NCI-H2196 (cell line): ENCODE measurements at regions not wholly inside any gene's neighbourhood (a gene's known extent, or its start where the extent isn't known, plus 50 kb on each side); places are given as distances from the start of the nearest gene placed in this dataset.

Source experiments
- DNase-seq: peaks from one replicate; lab custom pipeline; 2025; ENCODE audit not compliant: unreplicated experiment; lab: John Stamatoyannopoulos, UW

DNA sequence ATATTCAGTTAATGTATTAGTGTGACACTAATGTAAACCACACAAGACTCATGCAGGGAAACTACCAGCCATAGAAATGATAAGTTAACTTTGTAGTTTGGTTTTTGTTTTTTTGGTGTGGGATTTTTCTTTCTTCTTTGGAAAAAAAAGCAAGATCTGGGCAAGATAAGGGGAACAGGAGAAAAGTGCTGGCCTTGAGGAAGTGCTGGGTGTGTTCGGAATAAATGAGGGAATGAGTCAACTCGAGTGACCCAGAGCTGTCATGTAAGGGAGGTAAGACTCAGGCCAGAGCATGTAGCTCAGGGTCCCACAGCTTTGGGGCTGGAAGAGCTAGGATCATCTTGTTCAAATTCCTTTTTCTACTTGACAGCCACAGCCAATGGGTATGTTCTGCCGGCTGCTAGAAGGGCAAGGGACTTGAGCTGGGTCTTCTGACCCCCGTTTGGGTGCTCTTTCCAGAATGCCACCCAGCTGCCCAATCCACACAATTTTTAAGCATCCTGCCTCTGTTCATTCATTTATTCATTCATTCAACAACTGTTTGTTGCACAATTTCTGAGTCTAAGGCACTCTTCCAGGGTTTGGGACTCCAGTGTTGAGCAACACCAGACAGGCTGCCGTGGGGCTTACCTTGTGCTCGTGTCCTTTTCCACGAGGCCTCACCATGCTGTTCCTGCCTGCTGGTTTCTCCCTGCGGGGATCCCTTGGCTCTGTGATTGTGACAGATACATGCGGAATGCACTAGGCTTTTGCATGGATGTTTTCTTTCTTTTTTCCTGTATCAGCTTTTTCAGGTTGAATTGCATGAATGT is 54.5 kb downstream of the CLDN34 start:
- DNase-seq, result no peak

DNA sequence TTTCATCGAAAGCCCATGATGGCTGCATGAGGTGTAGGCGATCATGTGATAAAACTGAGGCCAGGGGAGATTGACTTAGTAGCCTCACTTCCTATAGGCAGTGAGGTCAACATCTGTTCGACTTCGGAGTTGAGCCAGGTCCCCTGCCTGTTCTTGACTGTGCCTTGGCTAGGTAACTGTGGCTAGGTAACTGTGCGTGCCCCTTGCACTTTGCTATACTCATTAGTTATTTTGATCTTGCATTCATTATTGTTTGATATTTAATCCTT is 55.0 kb downstream of the CLDN34 start:
- DNase-seq, result no peak

DNA sequence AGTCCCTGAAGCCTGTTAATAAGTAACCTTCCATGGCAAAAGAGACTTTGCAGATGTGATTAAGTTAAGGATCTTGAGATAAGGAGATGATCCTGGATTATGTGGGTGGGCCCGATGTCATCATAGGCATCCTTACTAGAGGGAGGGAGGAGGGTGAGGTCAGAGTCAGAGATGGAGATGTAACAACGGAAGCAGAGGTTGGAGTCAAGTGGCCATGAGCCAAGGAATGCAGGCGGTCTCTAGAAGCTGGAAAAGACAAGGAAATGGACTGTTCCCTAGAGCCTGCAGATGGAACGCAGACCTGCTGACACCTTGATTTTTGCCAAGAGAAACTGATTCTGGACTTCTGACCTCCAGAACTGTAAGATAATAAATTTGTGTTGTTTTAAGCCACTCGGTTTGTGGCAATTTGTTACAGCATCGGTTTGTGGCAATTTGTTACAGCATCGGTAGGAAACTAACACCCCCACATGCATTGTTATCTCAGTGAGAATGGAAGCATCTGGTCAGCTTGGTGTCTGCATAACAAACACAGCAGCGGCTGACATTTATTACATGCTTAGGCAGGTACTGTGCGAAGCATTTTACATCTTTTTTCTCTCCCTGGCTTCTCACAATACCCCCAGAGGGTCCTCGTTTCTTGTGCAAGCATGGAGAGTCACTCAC is 55.6 kb downstream of the CLDN34 start:
- DNase-seq, result no peak

DNA sequence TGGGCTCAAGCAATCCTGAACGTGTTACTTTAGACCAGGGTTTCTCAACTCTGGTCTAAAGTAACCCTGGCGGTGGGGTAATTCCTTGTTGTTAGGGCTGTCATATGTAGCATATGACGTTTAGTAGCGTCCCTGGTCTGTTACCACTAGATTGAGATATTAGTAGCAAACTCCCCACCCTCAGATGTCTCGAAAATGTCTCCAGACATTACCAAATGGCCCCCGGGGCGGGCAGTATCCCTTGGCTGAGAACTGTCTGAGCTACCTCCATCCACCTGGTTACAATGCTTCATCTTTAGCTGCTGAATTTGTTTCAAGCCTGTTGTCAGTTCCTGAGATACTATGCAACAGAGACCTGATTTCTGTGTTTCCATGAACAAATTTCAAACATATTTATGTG is 56.7 kb downstream of the CLDN34 start:
- DNase-seq, result no peak

GRCh38 chrX:10025742-10026493 is 58.8 kb downstream of the CLDN34 start:
- no peak for DNase-seq

GRCh38 chrX:10028283-10029104 is 61.3 kb downstream of the CLDN34 start:
- no peak for DNase-seq

GRCh38 chrX:10030570-10030969 is 63.4 kb downstream of the CLDN34 start:
- DNase-seq, result no peak

GRCh38 chrX:10031746-10032145 is 64.6 kb downstream of the CLDN34 start:
- no peak for DNase-seq

- no peak for DNase-seq
Observed at GRCh38 chrX:10032147-10032546, 65.0 kb downstream of the CLDN34 start.

DNA sequence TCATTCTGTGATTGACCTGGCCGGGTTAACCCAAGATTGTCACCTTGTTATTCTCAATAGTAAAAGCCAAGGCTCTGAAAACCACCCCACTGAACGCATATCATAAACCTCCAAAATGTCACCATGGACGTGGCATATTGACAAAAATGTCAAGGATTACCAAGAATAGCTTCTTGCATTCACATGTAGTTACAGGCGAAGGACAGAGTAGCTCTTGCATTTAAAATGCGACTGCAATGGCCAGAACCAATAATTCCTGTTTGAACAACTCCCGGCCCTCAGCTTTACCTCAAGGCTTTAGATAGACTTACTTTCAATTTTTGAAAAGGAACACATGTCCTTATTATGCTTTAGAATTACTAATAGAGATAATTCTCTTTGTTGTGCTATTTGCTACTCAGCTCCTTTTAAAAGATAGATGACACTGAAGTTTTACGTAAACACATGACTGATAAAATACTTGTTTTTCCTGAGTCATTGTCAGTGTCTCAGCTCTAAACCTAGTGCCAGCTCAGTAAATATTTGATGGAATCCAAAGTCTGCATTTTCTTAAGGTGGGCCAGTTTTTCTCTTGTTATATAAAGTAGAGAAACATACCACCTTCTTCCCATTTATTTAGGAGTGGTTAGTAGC is 66.3 kb downstream of the CLDN34 start:
- no peak for DNase-seq

DNA sequence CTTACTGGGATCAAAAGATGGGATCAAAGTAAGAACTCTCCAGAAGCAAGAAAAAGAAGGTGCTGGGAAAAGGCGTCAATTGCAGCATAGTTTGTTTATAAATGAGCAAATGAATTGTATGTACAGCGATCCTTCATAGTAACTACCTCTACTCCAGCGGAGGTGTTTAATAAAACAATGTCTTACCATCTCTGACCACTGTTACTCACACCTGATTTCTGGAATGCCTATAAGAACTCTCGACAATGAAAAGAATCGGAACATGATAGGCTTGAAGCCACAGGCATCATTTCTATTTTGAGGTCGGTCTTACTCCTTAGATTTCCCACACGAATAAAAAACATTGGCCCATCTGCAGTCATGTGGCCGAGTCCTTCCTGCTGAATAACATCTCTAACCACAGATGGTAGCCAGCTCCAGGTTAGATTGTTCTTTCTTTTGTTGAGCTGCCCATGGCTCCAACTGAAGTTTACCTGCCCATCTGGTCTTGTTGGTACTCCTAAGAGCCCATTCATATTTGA is 67.6 kb downstream of the CLDN34 start:
- no peak for DNase-seq

- no peak for DNase-seq
Observed at GRCh38 chrX:10038585-10038984, 71.4 kb downstream of the CLDN34 start.

- no peak for DNase-seq
Observed at GRCh38 chrX:10039821-10040793, 72.9 kb downstream of the CLDN34 start.

GRCh38 chrX:10040961-10041360 is 73.8 kb downstream of the CLDN34 start:
- DNase-seq, result no peak

GRCh38 chrX:10041383-10041782 is 74.2 kb downstream of the CLDN34 start:
- no peak for DNase-seq

- DNase-seq, result no peak
Observed at GRCh38 chrX:10042055-10042454, 74.9 kb downstream of the CLDN34 start.

GRCh38 chrX:10043386-10043785 is 76.2 kb downstream of the CLDN34 start:
- no peak for DNase-seq

DNA sequence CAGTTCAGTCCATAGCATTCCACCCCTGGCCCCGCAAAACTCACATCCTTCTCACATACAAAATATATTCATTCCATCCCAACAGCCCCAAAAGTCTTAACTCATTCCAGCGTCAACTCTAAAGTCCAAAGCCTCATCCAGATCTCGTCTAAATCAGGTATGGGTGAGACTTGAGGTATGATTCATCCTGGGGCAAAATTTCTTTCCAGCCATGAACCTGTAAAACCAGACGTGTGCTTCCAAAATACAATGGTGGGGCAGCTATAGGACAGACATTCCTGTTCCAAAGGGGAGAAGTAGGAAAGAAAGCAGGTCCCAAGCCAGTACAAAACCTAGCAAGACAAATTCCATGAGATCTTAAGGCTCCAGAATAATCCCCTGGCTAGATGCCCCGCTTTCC is 76.9 kb downstream of the CLDN34 start:
- DNase-seq, result no peak

GRCh38 chrX:10045327-10046000 is 78.3 kb downstream of the CLDN34 start:
- no peak for DNase-seq
